HepG2 (cell line): ENCODE measurements at regions not wholly inside any gene's neighbourhood (a gene's known extent, or its start where the extent isn't known, plus 50 kb on each side); places are given as distances from the start of the nearest gene placed in this dataset.

Experiments
- CBX5 ChIP-seq: sonication (generic); formaldehyde crosslinking; IDR thresholded peaks from 2 replicates; pipeline ENCODE4 v1.4.0; 2020; ENCODE audit warnings: missing genetic modification reagents, borderline replicate concordance
- CEBPB ChIP-seq: IDR thresholded peaks from 2 replicates; pipeline ENCODE4 v1.6.1; 2011; ENCODE audit warnings: low read depth, low read length, improper control_type of control experiment, borderline replicate concordance
- CHD2 ChIP-seq: IDR thresholded peaks from 2 replicates; pipeline ENCODE4 v1.6.1; 2011; ENCODE audit warnings: low read depth, low read length, improper control_type of control experiment
- FOXA1 ChIP-seq, 2 experiments: fragments of 450-650 bp in 1 of 2; sonication (generic) in 1 of 2; formaldehyde crosslinking in 1 of 2; IDR thresholded peaks; 2 replicates each; pipeline versions ENCODE4 v1.4.0 to v1.6.1; 2016 to 2020; ENCODE audit warnings: missing genetic modification reagents in 1 of 2
- TF ChIP-seq, protein P1 (sequence below): sonication (generic); formaldehyde crosslinking; IDR thresholded peaks from 2 replicates; pipeline ENCODE4 v1.5.0; 2020; ENCODE audit warnings: mild to moderate bottlenecking, missing genetic modification reagents, moderate library complexity

DNA sequence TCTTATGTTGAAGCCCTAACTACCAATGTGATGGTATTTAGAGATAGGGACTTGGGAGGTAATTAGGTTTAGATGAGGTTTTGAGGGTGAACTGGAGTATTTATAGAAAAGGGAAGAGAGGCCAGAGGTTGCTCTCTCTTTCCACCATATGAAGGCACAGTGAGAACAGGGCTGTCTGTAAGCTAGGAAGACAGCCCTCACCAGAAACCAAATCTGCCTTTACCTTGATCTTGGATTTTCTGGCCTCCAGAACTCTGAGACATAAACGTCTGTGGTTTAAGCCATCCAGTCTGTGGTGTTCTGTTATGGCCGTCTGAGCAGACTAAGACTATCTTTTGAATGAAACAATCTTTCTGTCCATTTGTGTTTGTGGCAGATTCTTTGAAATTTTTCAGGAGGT is 223.7 kb downstream of the PDHA2 start:
- TF ChIP-seq CEBPB (no peak), CHD2 (no peak), FOXA1 (IDR thresholded peaks at IDR 0.05) (no peak), FOXA1 (CRISPR knock-in tag; IDR thresholded peaks at IDR 0.05) (no peak), CBX5 (no peak)
- TF ChIP-seq, protein P1, sequence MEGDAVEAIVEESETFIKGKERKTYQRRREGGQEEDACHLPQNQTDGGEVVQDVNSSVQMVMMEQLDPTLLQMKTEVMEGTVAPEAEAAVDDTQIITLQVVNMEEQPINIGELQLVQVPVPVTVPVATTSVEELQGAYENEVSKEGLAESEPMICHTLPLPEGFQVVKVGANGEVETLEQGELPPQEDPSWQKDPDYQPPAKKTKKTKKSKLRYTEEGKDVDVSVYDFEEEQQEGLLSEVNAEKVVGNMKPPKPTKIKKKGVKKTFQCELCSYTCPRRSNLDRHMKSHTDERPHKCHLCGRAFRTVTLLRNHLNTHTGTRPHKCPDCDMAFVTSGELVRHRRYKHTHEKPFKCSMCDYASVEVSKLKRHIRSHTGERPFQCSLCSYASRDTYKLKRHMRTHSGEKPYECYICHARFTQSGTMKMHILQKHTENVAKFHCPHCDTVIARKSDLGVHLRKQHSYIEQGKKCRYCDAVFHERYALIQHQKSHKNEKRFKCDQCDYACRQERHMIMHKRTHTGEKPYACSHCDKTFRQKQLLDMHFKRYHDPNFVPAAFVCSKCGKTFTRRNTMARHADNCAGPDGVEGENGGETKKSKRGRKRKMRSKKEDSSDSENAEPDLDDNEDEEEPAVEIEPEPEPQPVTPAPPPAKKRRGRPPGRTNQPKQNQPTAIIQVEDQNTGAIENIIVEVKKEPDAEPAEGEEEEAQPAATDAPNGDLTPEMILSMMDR, result no peak
